K562 (cell line): ENCODE measurements at regions not wholly inside any gene's neighbourhood (a gene's known extent, or its start where the extent isn't known, plus 50 kb on each side); places are given as distances from the start of the nearest gene placed in this dataset.

ENCODE experiments used
- ATAC-seq: fragments of 200-7000 bp; cut with Tn5 transposase; 3 replicates; pipeline ENCODE4 v1.9.1; 2020; ENCODE audit warnings: moderate library complexity
- BruUV-seq: library from RNA; stranded (reverse); fragments of 400-500 nt; replicated peaks from 2 replicates; lab custom pipeline; 2021; lab: Mats Ljungman, UMichigan
- CTCF ChIA-PET: fragments of 300-600 bp; formaldehyde crosslinking; extraction: SDS; loops from one replicate; lab custom pipeline; 2021; ENCODE audit warnings: low intra/inter-chr PET ratio; lab: Yijun Ruan, JAX
- POLR2A ChIA-PET: fragments of 300-600, 350-650 bp; sonication (Branson Sonifier 250); formaldehyde crosslinking; extraction: SDS; loops from one replicate; lab custom pipeline; 2021; ENCODE audit warnings: antibody characterized with exemption, inconsistent platforms; lab: Yijun Ruan, JAX
- DNase-seq, 4 experiments: peaks; one replicate each; pipeline versions ENCODE4 v3.0.0 to v3.0.0-alpha.2; 2011 to 2018; ENCODE audit warnings: low spot score in 3 of 4, mixed read lengths in 3 of 4; ENCODE audit errors: extremely low read depth in 1 of 4
- FAIRE-seq: peaks from 2 replicates; lab custom pipeline; 2011; peaks lifted over from hg19 to GRCh38; lab: Jason Lieb, UNC
- H2AFZ ChIP-seq: 2 replicates; pipeline ENCODE4 v1.6.0; 2011; ENCODE audit warnings: low read depth, low read length, control low read depth, inconsistent platforms
- H3K27ac ChIP-seq: fragments of 200-600 bp; 3 replicates; pipeline ENCODE4 v1.8.0; 2011; ENCODE audit warnings: low read depth, mild to moderate bottlenecking, control low read depth, inconsistent platforms, low read length, moderate library complexity, mixed read lengths; ENCODE audit errors: extremely low read depth
- H3K27me3 ChIP-seq, 2 experiments: fragments of 300-600 bp in 1 of 2; 2 replicates in 1 of 2; 3 replicates in 1 of 2; pipeline versions ENCODE4 v1.6.0 to v1.8.0; 2011; ENCODE audit warnings: inconsistent platforms in 2 of 2, low read length in 2 of 2, mild to moderate bottlenecking in 1 of 2, mixed read lengths in 1 of 2, moderate library complexity in 1 of 2; ENCODE audit not compliant: control insufficient read depth in 2 of 2, insufficient read depth in 2 of 2
- H3K36me3 ChIP-seq: fragments of 300-600 bp; 3 replicates; pipeline ENCODE4 v1.8.0; 2011; ENCODE audit warnings: mild to moderate bottlenecking, low read length, inconsistent platforms; ENCODE audit not compliant: control insufficient read depth, insufficient read depth
- H3K4me1 ChIP-seq, 2 experiments: fragments of 200-600 bp in 1 of 2; replicated peaks in 1 of 2; 2 replicates in 1 of 2; 3 replicates in 1 of 2; pipeline versions ENCODE4 v1.5.1 to v1.8.0; 2011; ENCODE audit warnings: inconsistent platforms in 2 of 2, low read length in 2 of 2, mild to moderate bottlenecking in 1 of 2, mixed read lengths in 1 of 2, moderate library complexity in 1 of 2; ENCODE audit not compliant: control insufficient read depth in 2 of 2, insufficient read depth in 2 of 2
- H3K4me2 ChIP-seq: 2 replicates; pipeline ENCODE4 v1.6.1; 2011; ENCODE audit warnings: low read length, control low read depth, inconsistent platforms, mixed read lengths; ENCODE audit not compliant: insufficient read depth
- H3K4me3 ChIP-seq: fragments of 200-600 bp; sonication (generic), shearing (Covaris generic); 2 replicates; pipeline ENCODE4 v1.5.1; 2016; ENCODE audit warnings: control low read depth, inconsistent platforms
- H3K79me2 ChIP-seq: fragments of 200-600 bp; 3 replicates; pipeline ENCODE4 v1.8.0; 2011; ENCODE audit warnings: low read length, inconsistent platforms; ENCODE audit not compliant: control insufficient read depth, insufficient read depth
- H3K9ac ChIP-seq, 2 experiments: 2 replicates each; pipeline versions ENCODE4 v1.6.0 to v1.6.1; 2011; ENCODE audit warnings: low read depth in 2 of 2, low read length in 2 of 2, control low read depth in 1 of 2, inconsistent platforms in 1 of 2, mild to moderate bottlenecking in 1 of 2, mixed read lengths in 1 of 2; ENCODE audit not compliant: insufficient read depth in 1 of 2
- H3K9me1 ChIP-seq: one replicate; pipeline ENCODE4 v1.6.0; 2011; ENCODE audit warnings: inconsistent platforms, mild to moderate bottlenecking, low read length, moderate library complexity; ENCODE audit not compliant: control insufficient read depth, insufficient read depth
- H3K9me3 ChIP-seq: replicated peaks from 2 replicates; pipeline ENCODE4 v1.5.1; 2011; ENCODE audit warnings: low read depth, low read length, inconsistent platforms; ENCODE audit not compliant: control insufficient read depth, insufficient read depth
- H4K20me1 ChIP-seq: replicated peaks from 2 replicates; pipeline ENCODE4 v1.6.1; 2011; ENCODE audit warnings: low read length, inconsistent platforms, mixed read lengths; ENCODE audit not compliant: control insufficient read depth, insufficient read depth
- CHCHD3 ChIP-seq: fragments of 250-450 bp; sonication (Bioruptor Pico); IDR thresholded peaks from 2 replicates; pipeline ENCODE4 v2.1.2; 2022; ENCODE audit warnings: mild to moderate bottlenecking
- FOXK2 ChIP-seq, 2 experiments: fragments of 450-650 bp; IDR thresholded peaks in 1 of 2; conservative IDR thresholded peaks in 1 of 2; 2 replicates each; pipeline ENCODE4 v1.6.1; 2016; ENCODE audit warnings: low read depth in 2 of 2, mild to moderate bottlenecking in 1 of 2
- HES1 ChIP-seq: fragments of 450-650 bp; IDR thresholded peaks from 2 replicates; pipeline ENCODE4 v1.6.1; 2016; ENCODE audit warnings: low read depth, mild to moderate bottlenecking, moderate library complexity
- HSF4 ChIP-seq: fragments of 250-450 bp; sonication (Bioruptor Pico); IDR thresholded peaks from 2 replicates; pipeline ENCODE4 v2.1.2; 2022; ENCODE audit warnings: mild to moderate bottlenecking, moderate library complexity, borderline replicate concordance
- KLF13 ChIP-seq: fragments of 450-650 bp; IDR thresholded peaks from 2 replicates; pipeline ENCODE4 v1.6.1; 2016; ENCODE audit warnings: missing genetic modification characterization, low read depth, mild to moderate bottlenecking, missing compliant biosample characterization, moderate library complexity, borderline replicate concordance
- MXI1 ChIP-seq: IDR thresholded peaks from 2 replicates; pipeline ENCODE4 v1.6.1; 2011; ENCODE audit warnings: low read depth, mild to moderate bottlenecking, improper control_type of control experiment, low read length
- NFXL1 ChIP-seq: fragments of 450-650 bp; formaldehyde crosslinking; IDR thresholded peaks from 2 replicates; pipeline ENCODE4 v1.4.0; 2021; ENCODE audit warnings: mild to moderate bottlenecking
- PURB ChIP-seq: sonication (generic); formaldehyde crosslinking; IDR thresholded peaks from 2 replicates; pipeline ENCODE4 v1.9.0; 2021; ENCODE audit warnings: low read depth, mild to moderate bottlenecking, missing genetic modification reagents
- REST ChIP-seq, 2 experiments: fragments of 450-650 bp; formaldehyde crosslinking in 1 of 2; IDR thresholded peaks; 2 replicates each; pipeline versions ENCODE4 v1.4.0 to v1.6.1; 2014 to 2020; ENCODE audit warnings: mild to moderate bottlenecking in 2 of 2, borderline replicate concordance in 1 of 2, low read depth in 1 of 2
- SREBF1 ChIP-seq: fragments of 150-350 bp; IDR thresholded peaks from 2 replicates; pipeline ENCODE4 v1.6.1; 2014; ENCODE audit warnings: antibody characterized with exemption, low read depth, low read length, borderline replicate concordance
- ZNF232 ChIP-seq: sonication (generic); formaldehyde crosslinking; IDR thresholded peaks from 2 replicates; pipeline ENCODE4 v1.8.0; 2022; ENCODE audit warnings: mild to moderate bottlenecking, missing genetic modification reagents
- ZNF445 ChIP-seq: fragments of 250-450 bp; sonication (Bioruptor Pico); IDR thresholded peaks from 2 replicates; pipeline ENCODE4 v1.4.0; 2020; ENCODE audit warnings: low read depth, mild to moderate bottlenecking, moderate library complexity
- ZNF551 ChIP-seq: fragments of 250-450 bp; sonication (Bioruptor Pico); IDR thresholded peaks from 2 replicates; pipeline ENCODE4 v1.5.0; 2021; ENCODE audit warnings: mild to moderate bottlenecking, moderate library complexity
- ZNF655 ChIP-seq: fragments of 250-450 bp; sonication (Bioruptor Pico); IDR thresholded peaks from 2 replicates; pipeline ENCODE4 v1.5.0; 2021
- WGBS: fragments of 100-300 bp; shearing (Covaris generic); methylation state at CpG from one replicate; pipeline ENCODE4 v1.1.6; 2016; ENCODE audit warnings: low coverage, mixed read lengths; ENCODE audit not compliant: insufficient coverage; ENCODE audit errors: missing lambda C conversion rate; 5-methylcytosine and 5-hydroxymethylcytosine counted together
- in situ Hi-C: fragments of 300-500 bp; cut with MboI; formaldehyde crosslinking; loops from 4 replicates; pipeline ENCODE4 v1.15.0; 2018; ENCODE audit warnings: inconsistent platforms, mixed read lengths
- intact Hi-C: fragments of 100-400 bp; cut with micrococcal nuclease; formaldehyde crosslinking; loops from 2 replicates; pipeline ENCODE4 v1.14.2; 2022

GRCh38 chrX:10988653-10989052, 122.5 kb upstream of the HCCS start:
- ATAC-seq (no peak), FAIRE-seq (no peak), DNase-seq (no peak)
- TF ChIP-seq NFXL1 (CRISPR knock-in tag) (no peak), ZNF232 (no peak), REST (IDR thresholded peaks at IDR 0.05; ENCODE audit: borderline replicate concordance) (no peak), REST (CRISPR knock-in tag; IDR thresholded peaks at IDR 0.05; ENCODE audit: low read depth) (no peak), PURB (CRISPR knock-in tag) (no peak), ZNF655 (CRISPR knock-in tag) (no peak), ZNF551 (CRISPR knock-in tag) (no peak), FOXK2 (conservative IDR thresholded peaks at IDR 0.05 in 1 of 2, IDR thresholded peaks at IDR 0.05 in 1 of 2; ENCODE audit: low read depth in 2 of 2) (no peak), HES1 (no peak), SREBF1 (no peak), CHCHD3 (CRISPR knock-in tag) (no peak), HSF4 (CRISPR knock-in tag) (no peak), MXI1 (no peak), ZNF445 (no peak), KLF13 (no peak)

More at GRCh38 chrX:10988653-10989052, 122.5 kb upstream of the HCCS start:
- Histone ChIP-seq H2AFZ (no peak overlapping the region), H3K4me3 (no peak overlapping the region), H3K4me1 (no peaks in the 10 kb centered on the region), H3K9me1 (no peaks in the 10 kb centered on the region), H3K79me2 (no peaks in the 10 kb centered on the region), H3K9me3 (no peaks in the 10 kb centered on the region), H3K27me3 (no peaks in the 10 kb centered on the region), H3K4me2 (no peak overlapping the region), H3K27ac (no peak overlapping the region), H3K9ac (no peak overlapping the region), H4K20me1 (no peaks in the 10 kb centered on the region), H3K36me3 (no peaks in the 10 kb centered on the region)
- ChIA-PET CTCF (no interaction called here), POLR2A (no interaction called here)
- in situ Hi-C loops = no loop called here
- intact Hi-C loops = no loop called here
- BruUV-seq = no TSS peak
- 2% methylated on average over 4 of the region's 4 CpGs for WGBS
